GM21576 (cell line): ENCODE measurements at regions not wholly inside any gene's neighbourhood (a gene's known extent, or its start where the extent isn't known, plus 50 kb on each side); places are given as distances from the start of the nearest gene placed in this dataset.

Experiments
- ATAC-seq: cut with Tn5 transposase; IDR thresholded peaks from one replicate; pipeline ENCODE4 v1.9.1; 2021; ENCODE audit warnings: mild to moderate bottlenecking, moderate library complexity; ENCODE audit not compliant: unreplicated experiment

GRCh38 chr10:2744547-2745200 lies 322.7 kb upstream of the PFKP start:
- ATAC-seq, result no peak

GRCh38 chr10:2734603-2735002 lies 332.7 kb upstream of the PFKP start:
- ATAC-seq, result no peak

- ATAC-seq, result no peak
Measured at GRCh38 chr10:2733278-2733963, 333.9 kb upstream of the PFKP start.

- no peak for ATAC-seq
Measured at GRCh38 chr10:2731940-2732339, 335.4 kb upstream of the PFKP start.

- no peak for ATAC-seq
Measured at GRCh38 chr10:2729197-2729596, 338.2 kb upstream of the PFKP start.

GRCh38 chr10:2728087-2728486 lies 339.3 kb upstream of the PFKP start:
- ATAC-seq, result no peak

- ATAC-seq, result no peak
Measured at GRCh38 chr10:2716596-2716995, 350.8 kb upstream of the PFKP start.

- ATAC-seq, result no peak
Measured at GRCh38 chr10:2714597-2714996, 352.8 kb upstream of the PFKP start.

- ATAC-seq, result no peak
Measured at GRCh38 chr10:2703953-2704352, 363.4 kb upstream of the PFKP start.

GRCh38 chr10:2701802-2702201 lies 365.5 kb upstream of the PFKP start:
- ATAC-seq, result no peak

GRCh38 chr10:2700626-2701305 lies 366.6 kb upstream of the PFKP start:
- ATAC-seq, result peak; percentile 62

- no peak for ATAC-seq
Measured at GRCh38 chr10:2688958-2689357, 378.4 kb upstream of the PFKP start.

GRCh38 chr10:2686691-2687090 lies 380.7 kb upstream of the PFKP start:
- ATAC-seq, result no peak

- no peak for ATAC-seq
Measured at GRCh38 chr10:2682491-2682890, 384.9 kb upstream of the PFKP start.

GRCh38 chr10:2681891-2682290 lies 385.5 kb upstream of the PFKP start:
- no peak for ATAC-seq

GRCh38 chr10:2680821-2681220 lies 386.5 kb upstream of the PFKP start:
- ATAC-seq, result no peak

GRCh38 chr10:2679646-2680045 lies 387.7 kb upstream of the PFKP start:
- ATAC-seq, result no peak

- ATAC-seq, result no peak
Measured at GRCh38 chr10:2676455-2676854, 390.9 kb upstream of the PFKP start.

GRCh38 chr10:2674451-2674850 lies 392.9 kb upstream of the PFKP start:
- ATAC-seq, result no peak

GRCh38 chr10:2670864-2671263 lies 396.5 kb upstream of the PFKP start:
- ATAC-seq, result no peak

GRCh38 chr10:2665772-2666171 lies 401.6 kb upstream of the PFKP start:
- ATAC-seq, result no peak

- ATAC-seq, result no peak
Measured at GRCh38 chr10:2660276-2660675, 407.1 kb upstream of the PFKP start.
